ENCODE measurements at regions not wholly inside any gene's neighbourhood (a gene's known extent, or its start where the extent isn't known, plus 50 kb on each side); places are given as distances from the start of the nearest gene placed in this dataset.
"Not testable (repeated sequence)": the region's sequence is repeated elsewhere in the genome, so short reads cannot be mapped to it uniquely, and the experiment has no call there.

DNA sequence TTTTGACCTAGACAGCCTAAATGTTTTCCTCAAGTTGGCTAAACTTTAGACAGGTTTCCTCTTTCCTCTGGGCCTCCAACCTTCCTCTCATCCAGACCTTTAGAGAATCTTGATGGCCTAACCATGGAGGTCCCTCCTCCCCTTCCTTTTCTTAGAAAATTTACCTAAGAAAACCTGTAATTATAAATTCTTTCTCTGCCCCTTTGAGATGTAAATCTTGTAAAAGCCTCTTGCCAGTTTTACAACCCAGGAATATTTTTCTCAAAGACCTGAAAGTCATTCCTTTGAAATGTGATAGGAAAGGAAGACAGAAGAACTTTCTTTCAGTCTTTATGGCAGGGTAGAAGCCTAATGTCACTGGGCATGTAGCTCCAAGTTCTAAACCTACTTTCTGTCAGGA is 1752.6 kb upstream of the C9orf72 start:
- no peak for DNase-seq (ENCODE audit: low read depth)

DNA sequence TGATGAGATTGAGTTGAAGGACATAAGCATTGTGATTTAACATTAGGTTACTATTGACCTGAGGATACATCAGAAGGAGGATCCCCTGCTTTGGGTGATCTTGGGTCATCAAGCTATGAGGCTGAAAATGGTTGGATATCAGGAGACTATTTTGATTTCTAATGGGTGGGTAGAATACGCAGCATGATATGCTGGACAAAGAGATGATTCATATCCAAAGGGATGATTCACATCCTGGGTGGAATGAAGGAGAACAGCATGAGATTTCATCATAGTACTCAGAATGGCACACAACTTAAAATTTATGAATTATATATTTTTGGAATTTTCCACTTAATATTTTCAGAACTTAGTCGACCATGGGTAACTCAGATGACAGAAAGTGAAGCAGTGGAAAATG is 1759.5 kb upstream of the C9orf72 start:
- DNase-seq (ENCODE audit: low read depth) = peak; percentile 22

DNA sequence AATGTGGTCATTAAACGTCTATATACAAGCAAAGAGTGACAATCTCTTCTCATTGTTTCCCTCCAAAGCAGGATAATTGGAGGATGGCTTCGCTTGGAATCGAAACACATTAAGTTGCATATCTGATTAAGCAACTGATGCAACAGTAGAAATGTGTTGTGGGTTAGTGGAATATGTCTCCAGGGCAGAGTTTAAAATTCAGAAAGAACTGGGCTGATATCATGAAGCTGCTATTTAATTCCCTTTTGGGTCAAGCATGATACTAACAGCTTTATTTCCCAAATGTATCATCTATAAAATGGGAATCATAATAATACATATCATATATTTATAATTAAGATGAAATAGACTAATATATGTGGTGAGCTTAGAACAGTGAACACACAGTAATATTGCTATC is 1763.0 kb upstream of the C9orf72 start:
- no peak for DNase-seq (ENCODE audit: low read depth)

DNA sequence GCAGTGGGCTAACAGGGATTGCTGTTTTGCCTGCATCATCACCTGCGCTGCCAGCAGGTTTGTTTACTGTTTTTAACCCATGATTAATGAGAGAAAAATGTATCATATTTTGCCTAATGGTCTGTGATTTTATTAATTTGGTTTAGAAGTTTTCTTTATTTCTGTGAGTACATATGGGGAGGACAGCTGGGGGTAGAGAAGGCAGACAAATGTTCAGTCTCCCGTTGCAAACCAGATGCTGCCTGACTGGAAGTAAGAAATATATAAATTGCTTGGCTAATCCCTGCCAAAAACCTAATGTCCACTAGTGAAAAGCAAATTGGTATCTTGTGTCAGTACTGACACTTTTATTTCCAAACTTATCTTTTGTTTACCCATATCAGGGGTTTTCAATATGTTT is 1766.1 kb upstream of the C9orf72 start:
- DNase-seq (ENCODE audit: low read depth) = no peak

DNA sequence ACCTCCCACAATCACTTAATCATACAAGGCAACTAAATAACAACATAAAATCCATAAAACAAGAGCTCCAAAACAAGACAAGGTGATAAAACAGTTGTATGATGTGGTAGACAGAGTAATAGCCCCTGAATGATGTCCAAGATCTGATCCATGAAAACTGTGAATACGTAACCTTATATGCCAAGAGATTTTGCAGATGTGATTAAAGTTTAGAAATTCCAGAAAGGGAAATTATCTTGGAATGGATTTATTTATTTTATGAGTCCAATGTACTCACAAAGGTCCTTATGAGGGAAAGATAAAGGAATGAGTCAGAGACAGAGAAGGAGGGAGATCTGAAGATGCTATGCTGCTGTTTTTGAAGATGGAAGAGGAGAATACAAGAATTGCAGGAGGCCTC is 1775.7 kb upstream of the C9orf72 start:
- DNase-seq (ENCODE audit: low read depth) = no peak

DNA sequence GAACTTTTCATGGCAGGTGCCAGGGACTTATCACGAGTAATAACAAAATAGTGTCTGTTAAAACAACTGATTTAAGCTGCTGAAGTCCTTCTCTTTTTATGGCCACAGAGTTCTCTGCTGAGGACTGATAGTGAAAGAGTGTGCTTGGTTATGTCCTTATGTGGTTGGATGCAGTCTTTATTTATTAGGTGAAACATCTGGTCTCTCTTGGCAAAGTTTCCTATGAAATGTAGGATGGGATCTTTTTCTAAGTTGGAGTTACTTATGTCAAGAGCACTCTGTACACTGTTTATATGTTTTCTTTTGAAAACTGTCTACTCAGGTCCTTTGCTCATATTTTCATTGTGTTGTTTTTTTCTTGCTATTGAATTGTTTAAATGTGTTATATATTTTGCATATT is 1816.1 kb upstream of the C9orf72 start:
- DNase-seq (ENCODE audit: low read depth) = no peak

DNA sequence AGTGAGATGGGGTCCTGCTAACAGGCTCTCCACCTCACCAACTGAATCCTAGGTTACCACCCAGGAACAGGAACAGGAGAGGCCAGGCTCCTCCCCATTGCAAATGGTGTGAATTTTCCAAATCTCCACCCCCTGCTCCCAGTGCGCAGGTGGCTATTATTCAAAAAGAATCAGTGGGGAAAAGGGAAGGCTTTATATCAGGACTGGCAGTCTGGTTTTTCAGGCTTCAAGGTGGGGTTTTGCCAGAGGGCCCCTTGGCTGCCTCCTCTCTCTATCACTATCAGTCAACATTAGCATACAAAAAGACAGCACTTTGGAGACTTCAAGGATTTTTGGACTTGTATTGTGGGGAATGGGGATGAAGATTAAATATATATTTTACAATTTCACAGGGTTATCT is 1817.6 kb upstream of the C9orf72 start:
- no peak for DNase-seq (ENCODE audit: low read depth)

DNA sequence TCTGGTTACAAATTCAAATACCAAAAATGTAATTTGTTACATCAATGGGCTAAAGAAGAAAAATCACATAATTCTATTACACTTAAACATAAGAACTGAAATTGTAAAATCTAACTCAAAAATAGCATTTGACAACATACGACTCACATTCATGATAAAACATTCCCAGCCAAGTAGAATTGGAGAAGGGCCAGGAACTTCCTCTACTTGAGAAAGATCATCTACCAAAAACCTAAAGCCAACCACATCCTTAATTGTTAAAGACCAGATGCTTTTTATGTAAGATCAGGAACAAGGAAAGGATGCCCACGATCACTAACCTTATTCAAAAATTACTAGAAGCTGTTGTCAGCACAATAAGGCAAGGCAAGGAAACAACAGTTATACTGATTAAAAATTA is 1819.8 kb upstream of the C9orf72 start:
- DNase-seq (ENCODE audit: low read depth) = no peak

DNA sequence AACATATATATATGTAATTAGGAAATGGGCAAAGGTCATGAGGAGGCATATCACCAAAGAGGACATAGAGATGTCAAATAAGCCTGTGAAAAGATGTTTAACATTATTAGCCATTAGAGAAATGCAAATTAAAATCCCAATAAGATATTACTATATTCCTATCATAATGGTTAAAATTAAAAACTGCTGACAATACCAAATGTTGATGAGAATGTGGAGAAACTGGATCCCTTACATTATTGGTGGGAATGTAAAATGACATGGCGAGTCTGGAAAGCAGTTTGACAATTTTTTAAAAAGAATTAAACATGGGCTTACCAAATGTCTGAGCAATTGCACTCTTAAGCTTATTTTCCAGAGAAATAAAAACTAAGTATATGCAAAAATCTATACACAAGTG is 1821.6 kb upstream of the C9orf72 start:
- DNase-seq (ENCODE audit: low read depth) = no peak

DNA sequence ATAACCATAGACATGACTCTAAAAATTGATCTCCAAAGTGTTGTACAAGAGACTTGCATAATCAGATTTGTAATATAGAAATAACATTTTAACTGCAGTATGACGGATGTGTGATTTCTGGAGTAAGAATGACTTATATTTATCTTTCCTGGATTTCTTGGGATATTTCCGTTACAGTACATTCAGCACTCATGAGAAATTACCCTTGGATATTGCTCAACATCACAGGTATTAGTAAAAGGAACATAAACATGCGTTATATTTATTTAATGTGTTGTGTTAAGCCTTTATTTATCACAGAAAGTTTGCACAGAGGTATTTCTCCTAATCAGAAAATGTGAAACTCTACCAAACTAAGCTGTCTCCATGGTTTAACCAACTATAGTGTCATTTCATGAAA is 1823.9 kb upstream of the C9orf72 start:
- DNase-seq (ENCODE audit: low read depth) = no peak

DNA sequence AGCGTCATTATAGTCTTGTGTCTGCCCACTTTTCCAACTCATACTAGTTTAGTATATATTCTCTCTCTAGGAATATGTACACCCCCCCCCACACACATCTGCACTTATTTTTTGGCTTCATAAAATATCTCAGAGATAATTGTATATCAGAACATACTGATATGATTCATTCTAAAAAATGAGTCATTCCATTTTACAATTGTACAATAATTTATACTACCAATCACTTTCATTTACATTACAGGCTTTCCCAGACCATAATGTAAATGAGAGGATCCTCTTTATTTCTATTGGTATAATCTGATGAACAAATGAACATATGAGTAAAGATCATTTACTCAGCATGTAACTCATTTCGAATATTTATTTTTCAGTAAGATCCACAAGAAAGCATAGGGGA is 1842.9 kb upstream of the C9orf72 start:
- DNase-seq (ENCODE audit: low read depth) = no peak

DNA sequence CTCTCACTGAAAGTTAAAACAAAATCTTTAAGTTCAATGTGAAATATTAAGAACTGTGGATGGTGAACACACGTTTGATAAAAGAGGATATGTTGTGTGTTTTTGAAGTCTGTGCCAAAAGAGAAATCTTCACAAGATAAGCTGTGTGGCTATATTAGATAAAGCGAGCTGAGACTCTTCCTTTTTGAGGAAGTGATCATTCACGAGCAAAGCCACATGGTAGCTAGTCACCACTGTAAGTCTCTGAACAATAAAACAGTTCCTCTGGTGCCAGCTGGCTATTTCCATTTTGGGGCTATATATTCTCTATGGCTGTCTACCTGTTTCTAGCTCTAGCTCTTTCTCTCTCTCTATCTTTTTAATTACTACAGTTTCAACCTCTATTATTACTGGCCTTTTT is 1849.2 kb upstream of the C9orf72 start:
- no peak for DNase-seq (ENCODE audit: low read depth)

DNA sequence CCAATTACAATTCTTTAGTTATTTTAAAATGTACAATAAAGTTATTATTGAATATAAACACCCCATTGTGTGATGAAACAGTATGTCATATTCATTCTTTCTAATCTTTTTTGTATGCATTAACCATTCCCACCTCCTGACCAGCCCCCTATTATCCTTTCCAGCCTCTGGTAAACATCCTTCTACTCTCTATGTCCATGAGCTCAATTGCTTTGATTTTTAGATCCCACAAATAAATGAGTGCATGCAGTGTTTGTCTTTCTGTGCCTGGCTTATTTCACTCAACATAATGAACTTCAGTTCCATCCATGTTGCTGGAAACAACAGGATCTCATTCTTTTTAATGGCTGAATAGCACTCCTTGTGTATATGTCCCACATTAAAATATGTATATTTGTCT is 1858.9 kb upstream of the C9orf72 start:
- no peak for DNase-seq (ENCODE audit: low read depth)

DNA sequence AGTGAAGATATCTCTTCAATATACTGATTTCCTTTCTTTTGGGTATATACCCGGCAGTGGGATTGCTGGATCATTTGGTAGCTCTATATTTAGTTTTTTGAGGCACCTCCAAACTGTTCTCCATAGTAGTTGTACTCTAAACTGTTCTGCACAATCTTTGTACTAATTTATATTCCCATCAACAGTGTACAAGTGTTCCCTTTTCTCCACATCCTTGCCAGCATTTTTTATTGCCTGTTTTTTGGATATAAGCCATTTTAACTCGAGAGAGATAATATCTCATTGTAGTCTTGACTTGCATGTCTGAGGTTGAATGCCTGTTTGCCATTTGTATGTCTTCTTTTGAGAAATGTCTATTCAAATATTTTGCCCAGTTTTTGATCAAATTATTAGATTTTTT is 1859.4 kb upstream of the C9orf72 start:
- not testable (repeated sequence) for DNase-seq (ENCODE audit: low read depth)

DNA sequence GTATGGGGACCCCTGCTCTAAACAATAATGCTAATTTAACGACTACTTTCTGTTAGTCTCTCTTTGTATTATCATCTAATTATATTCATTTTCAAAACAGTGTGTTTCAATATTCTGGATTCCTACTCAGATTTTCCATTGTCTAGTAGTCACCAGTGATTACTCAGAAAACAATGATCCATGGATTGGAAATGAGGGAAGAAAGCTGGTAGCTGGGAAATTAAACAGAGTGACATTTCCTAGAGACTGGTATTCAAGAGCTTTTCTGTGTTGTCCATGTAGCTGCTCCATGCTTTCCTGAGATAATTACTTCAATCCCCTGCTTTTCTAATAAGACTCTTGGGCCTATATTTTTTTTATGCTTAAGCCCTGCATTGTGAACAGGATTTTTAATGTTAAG is 1862.1 kb upstream of the C9orf72 start:
- DNase-seq (ENCODE audit: low read depth) = no peak

DNA sequence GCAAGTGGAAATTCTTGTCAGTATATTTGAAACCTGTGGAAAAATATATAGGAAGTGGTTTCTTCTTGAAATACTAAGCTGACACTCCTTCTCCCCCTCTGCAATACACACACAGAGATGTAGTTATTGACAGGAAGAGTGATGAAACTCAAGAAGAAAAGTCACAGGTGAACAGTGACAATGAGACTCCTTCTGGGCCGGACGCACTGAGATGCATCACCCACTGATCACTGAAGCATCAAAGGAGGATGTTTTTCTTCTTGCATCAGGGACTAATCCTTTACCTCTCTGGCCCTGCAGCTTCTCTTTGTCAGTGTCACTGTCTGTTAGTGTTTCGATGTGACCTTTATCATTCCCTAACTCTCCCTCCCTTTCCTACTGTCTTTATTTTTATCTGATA is 1864.2 kb upstream of the C9orf72 start:
- DNase-seq (ENCODE audit: low read depth) = no peak

DNA sequence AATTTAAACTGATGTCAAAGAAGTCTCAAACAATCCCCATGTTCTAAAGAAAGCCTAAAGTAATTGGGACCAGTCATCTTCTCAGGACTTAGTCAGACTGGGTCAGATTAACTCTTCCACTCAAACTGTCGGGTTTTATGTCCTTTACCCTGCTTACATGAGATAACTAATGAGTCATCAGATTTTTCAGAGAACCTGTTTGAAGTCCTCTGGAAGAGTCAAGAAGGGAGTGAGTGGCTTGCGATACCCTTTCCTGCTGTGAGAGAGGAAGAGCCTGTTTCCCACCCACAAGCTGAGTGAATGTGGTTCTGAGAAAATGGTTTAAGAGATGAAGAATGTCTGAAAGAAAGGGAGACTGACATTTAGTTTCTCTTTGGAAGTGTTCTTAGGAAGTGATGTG is 1866.7 kb upstream of the C9orf72 start:
- DNase-seq (ENCODE audit: low read depth) = no peak

DNA sequence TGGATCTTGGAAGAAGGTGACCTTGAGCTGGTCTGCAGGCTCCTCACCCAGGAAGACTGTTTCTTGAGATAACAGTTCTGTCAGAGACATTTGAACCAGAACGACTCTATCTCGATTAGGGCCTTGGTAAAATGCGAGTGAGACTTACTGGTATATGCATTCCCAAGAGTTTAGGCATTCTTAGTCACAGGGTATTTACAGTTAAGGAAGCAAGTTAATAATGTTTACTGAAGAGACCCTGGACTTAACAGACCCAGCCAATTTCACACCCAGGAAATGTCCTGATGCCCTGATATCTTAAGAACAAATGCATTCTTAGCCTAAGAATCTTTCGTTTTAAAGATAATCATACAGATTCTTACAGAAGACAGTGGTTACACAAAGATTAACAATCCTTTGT is 1867.2 kb upstream of the C9orf72 start:
- DNase-seq (ENCODE audit: low read depth) = no peak

DNA sequence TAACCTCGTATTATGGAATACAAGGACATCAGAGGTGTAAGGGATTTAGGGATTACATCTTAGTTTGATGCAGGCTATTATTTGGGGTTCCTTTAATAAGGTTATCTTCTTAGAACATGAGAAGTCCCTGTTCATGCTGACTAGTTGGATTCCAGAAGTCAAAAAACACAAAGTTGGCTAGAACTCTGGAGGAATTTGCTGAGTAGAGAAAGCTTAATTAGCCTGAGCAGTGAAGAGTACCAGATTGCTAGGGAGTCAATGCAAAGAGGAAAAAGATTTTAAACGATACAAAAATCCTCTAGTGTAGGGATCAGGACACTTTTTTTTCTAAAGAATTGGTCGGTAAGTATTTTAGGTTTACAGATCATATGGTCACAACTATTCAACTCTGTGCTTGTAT is 1872.5 kb upstream of the C9orf72 start:
- no peak for DNase-seq (ENCODE audit: low read depth)

DNA sequence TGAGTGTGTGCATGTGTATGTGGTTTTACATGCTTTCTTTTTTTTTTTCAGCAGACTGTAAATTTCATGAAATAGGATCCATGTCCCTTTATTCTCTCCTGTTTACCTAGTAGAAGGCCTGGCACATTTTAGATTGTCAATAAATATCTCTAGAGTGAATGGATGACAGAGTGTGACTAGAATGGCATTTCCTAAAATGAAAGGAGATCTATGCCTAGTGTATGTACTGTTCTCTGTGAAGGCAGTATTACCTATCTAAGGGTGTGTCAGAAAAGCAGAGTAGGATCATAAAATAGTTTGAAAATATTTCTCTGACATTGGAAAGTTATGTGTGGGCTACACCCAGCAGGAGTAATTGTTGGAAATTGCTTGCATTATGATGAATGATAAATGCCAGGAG is 1876.0 kb upstream of the C9orf72 start:
- no peak for DNase-seq (ENCODE audit: low read depth)

DNA sequence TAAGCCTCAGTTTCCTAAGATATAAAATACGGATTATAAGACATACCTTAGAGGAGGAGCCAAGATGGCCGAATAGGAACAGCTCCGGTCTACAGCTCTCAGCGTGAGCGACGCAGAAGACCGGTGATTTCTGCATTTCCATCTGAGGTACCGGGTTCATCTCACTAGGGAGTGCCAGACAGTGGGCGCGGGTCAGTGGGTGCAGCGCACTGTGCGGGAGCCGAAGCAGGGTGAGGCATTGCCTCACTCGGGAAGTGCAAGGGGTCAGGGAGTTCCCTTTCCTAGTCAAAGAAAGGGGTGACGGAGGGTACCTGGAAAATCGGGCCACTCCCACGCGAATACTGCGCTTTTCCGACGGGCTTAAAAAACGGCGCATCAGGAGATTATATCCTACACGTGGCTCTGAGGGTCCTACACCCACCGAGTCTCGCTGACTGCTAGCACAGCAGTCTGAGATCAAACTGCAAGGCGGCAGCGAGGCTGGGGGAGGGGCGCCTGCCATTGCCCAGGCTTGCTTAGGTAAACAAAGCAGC is 1877.1 kb upstream of the C9orf72 start:
- DNase-seq (ENCODE audit: low read depth) = not testable (repeated sequence)

DNA sequence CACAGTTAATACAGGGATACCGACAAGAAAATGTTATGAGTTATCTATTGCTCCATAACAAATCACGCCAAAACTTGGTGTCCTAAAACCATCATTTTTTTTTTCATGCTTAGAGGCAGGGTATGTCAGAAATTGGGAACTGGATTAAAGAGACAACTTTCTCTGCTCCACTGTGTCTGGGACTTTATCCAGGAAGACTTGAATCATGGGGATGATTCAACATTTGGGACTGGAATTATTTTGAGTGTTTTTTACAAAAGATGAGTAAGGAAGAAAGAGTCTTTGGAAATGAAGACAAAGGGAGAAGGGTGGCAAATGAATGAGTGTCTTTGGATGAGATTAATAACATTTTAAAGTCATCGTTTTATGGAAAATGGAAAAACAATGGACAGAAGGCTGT is 1883.7 kb upstream of the C9orf72 start:
- peak; percentile 6 for DNase-seq (ENCODE audit: low read depth)

DNA sequence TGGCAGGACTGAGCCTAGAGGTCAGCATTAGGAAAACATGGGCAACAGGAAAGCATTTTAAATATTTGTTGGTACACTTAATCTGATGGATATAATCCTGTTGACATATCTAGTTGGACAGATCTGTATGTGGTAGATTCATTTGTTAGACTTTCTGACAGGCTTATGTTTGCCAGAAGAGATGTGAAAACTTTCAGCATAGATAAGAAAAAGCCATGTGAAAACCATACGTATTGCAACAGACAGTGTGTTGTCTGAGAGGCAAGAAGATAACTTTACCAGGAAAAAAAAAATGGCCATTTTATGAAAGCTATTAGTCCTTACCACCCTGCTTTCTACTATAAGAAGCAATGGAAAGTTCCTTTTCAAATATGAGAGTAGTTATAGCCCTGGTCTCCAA is 1902.2 kb upstream of the C9orf72 start:
- no peak for DNase-seq (ENCODE audit: low read depth)

DNA sequence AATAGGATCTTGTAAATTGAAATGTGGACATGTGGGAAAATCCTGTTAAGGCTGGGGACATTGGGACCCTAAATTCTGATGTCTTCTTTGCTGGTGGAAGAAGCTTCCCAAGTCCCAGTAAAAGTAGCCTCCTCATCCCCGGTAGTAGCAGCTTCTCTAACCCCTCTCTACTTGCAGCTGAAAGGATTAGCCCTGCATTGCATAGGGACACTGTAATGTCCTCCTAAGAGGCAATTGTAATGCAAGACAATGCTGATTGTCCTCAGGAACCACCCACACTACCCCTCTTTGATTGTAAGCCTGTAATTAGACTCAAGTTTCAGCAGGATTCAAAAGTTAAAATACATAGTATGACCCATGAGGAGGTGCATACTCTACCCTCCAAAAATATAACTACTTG is 1938.4 kb upstream of the C9orf72 start:
- no peak for DNase-seq (ENCODE audit: low read depth)

DNA sequence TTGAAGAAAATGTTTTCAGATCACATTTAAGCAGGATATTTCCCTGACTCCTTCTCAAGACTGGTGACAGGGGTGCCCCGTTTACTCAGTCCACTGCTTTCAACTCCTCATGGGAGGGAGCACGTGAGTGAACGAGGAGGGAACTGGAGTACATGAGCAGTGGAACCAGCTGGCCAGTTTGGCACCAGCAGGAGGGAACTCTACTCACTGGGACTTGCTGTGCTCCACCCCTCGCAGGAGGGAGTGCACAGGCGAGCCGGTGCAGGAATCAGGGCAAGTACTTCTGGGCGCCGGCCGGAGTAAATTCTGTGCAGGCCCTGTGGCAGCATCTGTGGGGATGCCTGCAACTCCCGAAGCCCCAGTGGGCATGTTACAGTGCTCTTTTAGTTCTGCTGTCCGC is 1941.1 kb upstream of the C9orf72 start:
- no peak for DNase-seq (ENCODE audit: low read depth)

Data from RPMI7951 (cell line).